Vagina (tissue), 2 donors: ENCODE measurements at regions not wholly inside any gene's neighbourhood (a gene's known extent, or its start where the extent isn't known, plus 50 kb on each side); places are given as distances from the start of the nearest gene placed in this dataset.

Experiments used
- POLR2A ChIP-seq, 2 donors: fragments of 450-650 bp; IDR thresholded peaks; one replicate each; pipeline ENCODE4 v1.6.1; 2017; ENCODE audit warnings: antibody characterized with exemption in 2 of 2, mild to moderate bottlenecking in 2 of 2, moderate library complexity in 2 of 2
- POLR2AphosphoS5 ChIP-seq, 2 donors: sonication (generic); formaldehyde crosslinking; IDR thresholded peaks; one replicate each; pipeline ENCODE4 v1.9.0; 2017; ENCODE audit warnings: antibody characterized with exemption in 2 of 2, mild to moderate bottlenecking in 2 of 2, low read depth in 1 of 2; ENCODE audit not compliant: insufficient read depth in 1 of 2
- TF ChIP-seq, protein P1 (sequence below), 3 experiments: fragments of 450-650 bp in 2 of 3; fragments of 200-600 bp in 1 of 3; sonication (generic) in 1 of 3; IDR thresholded peaks; one replicate each; pipeline ENCODE4 v1.5.1; 2017 to 2019; ENCODE audit warnings: antibody characterized with exemption in 3 of 3, mild to moderate bottlenecking in 2 of 3, moderate library complexity in 2 of 3

DNA sequence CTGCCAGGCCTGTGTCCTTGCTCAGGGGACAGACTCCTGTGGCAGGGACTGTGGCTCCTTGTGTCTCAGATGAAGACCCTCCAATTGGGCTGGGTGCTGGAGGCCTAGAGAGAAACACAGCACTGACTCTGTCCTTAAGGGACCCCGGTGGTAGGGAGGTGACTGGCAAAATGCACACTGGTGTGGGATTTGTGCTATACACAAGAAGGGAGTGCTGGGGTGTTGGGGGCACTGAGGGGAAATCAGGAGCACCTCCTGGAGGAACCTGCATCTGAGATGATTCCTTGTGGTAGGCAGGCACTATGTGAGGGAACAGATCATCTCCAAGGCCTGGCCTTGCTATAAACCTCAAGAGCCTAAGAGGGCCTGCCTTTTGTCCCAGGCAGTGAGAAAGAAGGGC is 149.2 kb downstream of the RPS24 start:
- TF ChIP-seq, protein P1, sequence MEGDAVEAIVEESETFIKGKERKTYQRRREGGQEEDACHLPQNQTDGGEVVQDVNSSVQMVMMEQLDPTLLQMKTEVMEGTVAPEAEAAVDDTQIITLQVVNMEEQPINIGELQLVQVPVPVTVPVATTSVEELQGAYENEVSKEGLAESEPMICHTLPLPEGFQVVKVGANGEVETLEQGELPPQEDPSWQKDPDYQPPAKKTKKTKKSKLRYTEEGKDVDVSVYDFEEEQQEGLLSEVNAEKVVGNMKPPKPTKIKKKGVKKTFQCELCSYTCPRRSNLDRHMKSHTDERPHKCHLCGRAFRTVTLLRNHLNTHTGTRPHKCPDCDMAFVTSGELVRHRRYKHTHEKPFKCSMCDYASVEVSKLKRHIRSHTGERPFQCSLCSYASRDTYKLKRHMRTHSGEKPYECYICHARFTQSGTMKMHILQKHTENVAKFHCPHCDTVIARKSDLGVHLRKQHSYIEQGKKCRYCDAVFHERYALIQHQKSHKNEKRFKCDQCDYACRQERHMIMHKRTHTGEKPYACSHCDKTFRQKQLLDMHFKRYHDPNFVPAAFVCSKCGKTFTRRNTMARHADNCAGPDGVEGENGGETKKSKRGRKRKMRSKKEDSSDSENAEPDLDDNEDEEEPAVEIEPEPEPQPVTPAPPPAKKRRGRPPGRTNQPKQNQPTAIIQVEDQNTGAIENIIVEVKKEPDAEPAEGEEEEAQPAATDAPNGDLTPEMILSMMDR (IDR thresholded peaks at IDR 0.05): no peak
- TF ChIP-seq POLR2A (IDR thresholded peaks at IDR 0.05) (no peak), POLR2AphosphoS5 (IDR thresholded peaks at IDR 0.05; ENCODE audit: insufficient read depth in 1 of 2, low read depth in 1 of 2) (no peak)
